ENCODE measurements at regions not wholly inside any gene's neighbourhood (a gene's known extent, or its start where the extent isn't known, plus 50 kb on each side); places are given as distances from the start of the nearest gene placed in this dataset.
"Not testable (repeated sequence)": the region's sequence is repeated elsewhere in the genome, so short reads cannot be mapped to it uniquely, and the experiment has no call there.

- Histone ChIP-seq H3K36me3 (ENCODE audit: control insufficient read depth in 2 of 2, insufficient read depth in 2 of 2, low read length in 1 of 2) (no peaks in the 10 kb centered on the region), H3K4me3 (ENCODE audit: low read depth in 1 of 2, low read length in 2 of 2) (no peak overlapping the region), H3K4me1 (ENCODE audit: control insufficient read depth in 2 of 2, insufficient read depth in 2 of 2, low read length in 1 of 2) (no peaks in the 10 kb centered on the region), H3K27me3 (ENCODE audit: control insufficient read depth in 1 of 2, insufficient read depth in 2 of 2, low read length in 2 of 2) (no peaks in the 10 kb centered on the region), H3K27ac (ENCODE audit: low read depth in 2 of 2, low read length in 1 of 2) (no peak overlapping the region), H3K9me3 (ENCODE audit: control insufficient read depth in 2 of 2, insufficient read depth in 1 of 2, low read depth in 1 of 2, low read length in 1 of 2) (no peaks in the 10 kb centered on the region)
- 55 to 64% methylated on average over 22 of the region's 22 CpGs for WGBS, 2 donors
These were observed 449.9 kb downstream of the PTPRU start for GRCh38 chr1:29686012-29686930.

- Histone ChIP-seq H3K9me3 (ENCODE audit: control insufficient read depth in 2 of 2, insufficient read depth in 1 of 2, low read depth in 1 of 2, low read length in 1 of 2) (no peaks in the 10 kb centered on the region), H3K4me3 (ENCODE audit: low read depth in 1 of 2, low read length in 2 of 2) (no peak overlapping the region), H3K27me3 (ENCODE audit: control insufficient read depth in 1 of 2, insufficient read depth in 2 of 2, low read length in 2 of 2) (no peaks in the 10 kb centered on the region), H3K4me1 (ENCODE audit: control insufficient read depth in 2 of 2, insufficient read depth in 2 of 2, low read length in 1 of 2) (no peaks in the 10 kb centered on the region), H3K36me3 (ENCODE audit: control insufficient read depth in 2 of 2, insufficient read depth in 2 of 2, low read length in 1 of 2) (no peaks in the 10 kb centered on the region), H3K27ac (ENCODE audit: low read depth in 2 of 2, low read length in 1 of 2) (no peak overlapping the region)
- WGBS, 2 donors = 65 to 71% methylated on average over 3 of the region's 3 CpGs
These were observed 449.1 kb downstream of the PTPRU start for GRCh38 chr1:29685387-29685786.

GRCh38 chr1:29684141-29684540 lies 447.8 kb downstream of the PTPRU start:
- 78 to 88% methylated on average over 8 of the region's 8 CpGs for WGBS, 2 donors
- H3K27me3 ChIP-seq (ENCODE audit: control insufficient read depth in 1 of 2, insufficient read depth in 2 of 2, low read length in 2 of 2) = no peaks in the 10 kb centered on the region

GRCh38 chr1:29683472-29683871 lies 447.1 kb downstream of the PTPRU start:
- Histone ChIP-seq H3K27me3 (ENCODE audit: control insufficient read depth in 1 of 2, insufficient read depth in 2 of 2, low read length in 2 of 2) (no peaks in the 10 kb centered on the region), H3K27ac (ENCODE audit: low read depth in 2 of 2, low read length in 1 of 2) (no peak overlapping the region), H3K4me3 (ENCODE audit: low read depth in 1 of 2, low read length in 2 of 2) (no peak overlapping the region), H3K36me3 (ENCODE audit: control insufficient read depth in 2 of 2, insufficient read depth in 2 of 2, low read length in 1 of 2) (no peaks in the 10 kb centered on the region), H3K9me3 (ENCODE audit: control insufficient read depth in 2 of 2, insufficient read depth in 1 of 2, low read depth in 1 of 2, low read length in 1 of 2) (no peaks in the 10 kb centered on the region), H3K4me1 (ENCODE audit: control insufficient read depth in 2 of 2, insufficient read depth in 2 of 2, low read length in 1 of 2) (no peaks in the 10 kb centered on the region)
- WGBS, 2 donors = 80 to 84% methylated on average over 5 of the region's 5 CpGs

More at GRCh38 chr1:29684141-29684540, 447.8 kb downstream of the PTPRU start:
- no peak overlapping the region for H3K4me3 ChIP-seq (ENCODE audit: low read depth in 1 of 2, low read length in 2 of 2)
- H3K9me3 ChIP-seq (ENCODE audit: control insufficient read depth in 2 of 2, insufficient read depth in 1 of 2, low read depth in 1 of 2, low read length in 1 of 2) = no peaks in the 10 kb centered on the region
- no peaks in the 10 kb centered on the region for H3K36me3 ChIP-seq (ENCODE audit: control insufficient read depth in 2 of 2, insufficient read depth in 2 of 2, low read length in 1 of 2)
- no peak overlapping the region for H3K27ac ChIP-seq (ENCODE audit: low read depth in 2 of 2, low read length in 1 of 2)
- H3K4me1 ChIP-seq (ENCODE audit: control insufficient read depth in 2 of 2, insufficient read depth in 2 of 2, low read length in 1 of 2) = no peaks in the 10 kb centered on the region

GRCh38 chr1:29682919-29683295 lies 446.6 kb downstream of the PTPRU start:
- no peak overlapping the region for H3K27ac ChIP-seq (ENCODE audit: low read depth in 2 of 2, low read length in 1 of 2)
- H3K4me3 ChIP-seq (ENCODE audit: low read depth in 1 of 2, low read length in 2 of 2) = no peak overlapping the region
- H3K36me3 ChIP-seq (ENCODE audit: control insufficient read depth in 2 of 2, insufficient read depth in 2 of 2, low read length in 1 of 2) = no peaks in the 10 kb centered on the region
- no peaks in the 10 kb centered on the region for H3K9me3 ChIP-seq (ENCODE audit: control insufficient read depth in 2 of 2, insufficient read depth in 1 of 2, low read depth in 1 of 2, low read length in 1 of 2)
- H3K4me1 ChIP-seq (ENCODE audit: control insufficient read depth in 2 of 2, insufficient read depth in 2 of 2, low read length in 1 of 2) = no peaks in the 10 kb centered on the region
- H3K27me3 ChIP-seq (ENCODE audit: control insufficient read depth in 1 of 2, insufficient read depth in 2 of 2, low read length in 2 of 2) = no peaks in the 10 kb centered on the region
- WGBS, 2 donors = 18 to 21% methylated on average over 3 of the region's 3 CpGs

GRCh38 chr1:29682171-29682918 lies 446.0 kb downstream of the PTPRU start:
- Histone ChIP-seq H3K27ac (ENCODE audit: low read depth in 2 of 2, low read length in 1 of 2) (no peak overlapping the region), H3K36me3 (ENCODE audit: control insufficient read depth in 2 of 2, insufficient read depth in 2 of 2, low read length in 1 of 2) (no peaks in the 10 kb centered on the region), H3K9me3 (ENCODE audit: control insufficient read depth in 2 of 2, insufficient read depth in 1 of 2, low read depth in 1 of 2, low read length in 1 of 2) (no peaks in the 10 kb centered on the region), H3K4me3 (ENCODE audit: low read depth in 1 of 2, low read length in 2 of 2) (no peak overlapping the region), H3K27me3 (ENCODE audit: control insufficient read depth in 1 of 2, insufficient read depth in 2 of 2, low read length in 2 of 2) (no peaks in the 10 kb centered on the region), H3K4me1 (ENCODE audit: control insufficient read depth in 2 of 2, insufficient read depth in 2 of 2, low read length in 1 of 2) (no peaks in the 10 kb centered on the region)
- 48 to 51% methylated on average over 9 to 10 of the region's 10 CpGs for WGBS, 2 donors

GRCh38 chr1:29681416-29681815 lies 445.1 kb downstream of the PTPRU start:
- H3K27me3 ChIP-seq (ENCODE audit: control insufficient read depth in 1 of 2, insufficient read depth in 2 of 2, low read length in 2 of 2); H3K36me3 ChIP-seq (ENCODE audit: control insufficient read depth in 2 of 2, insufficient read depth in 2 of 2, low read length in 1 of 2); H3K4me1 ChIP-seq (ENCODE audit: control insufficient read depth in 2 of 2, insufficient read depth in 2 of 2, low read length in 1 of 2); H3K4me3 ChIP-seq (ENCODE audit: low read depth in 1 of 2, low read length in 2 of 2); H3K27ac ChIP-seq (ENCODE audit: low read depth in 2 of 2, low read length in 1 of 2); H3K9me3 ChIP-seq (ENCODE audit: control insufficient read depth in 2 of 2, insufficient read depth in 1 of 2, low read depth in 1 of 2, low read length in 1 of 2): not testable (repeated sequence)
- 57 to 69% methylated on average over 5 to 6 of the region's 6 CpGs for WGBS, 2 donors

GRCh38 chr1:29679828-29680558 lies 443.7 kb downstream of the PTPRU start:
- 87 to 88% methylated on average over 11 of the region's 11 CpGs for WGBS, 2 donors
- Histone ChIP-seq H3K4me1 (ENCODE audit: control insufficient read depth in 2 of 2, insufficient read depth in 2 of 2, low read length in 1 of 2) (no peaks in the 10 kb centered on the region), H3K36me3 (ENCODE audit: control insufficient read depth in 2 of 2, insufficient read depth in 2 of 2, low read length in 1 of 2) (no peaks in the 10 kb centered on the region), H3K27me3 (ENCODE audit: control insufficient read depth in 1 of 2, insufficient read depth in 2 of 2, low read length in 2 of 2) (no peaks in the 10 kb centered on the region), H3K4me3 (ENCODE audit: low read depth in 1 of 2, low read length in 2 of 2) (no peak overlapping the region), H3K27ac (ENCODE audit: low read depth in 2 of 2, low read length in 1 of 2) (no peak overlapping the region), H3K9me3 (ENCODE audit: control insufficient read depth in 2 of 2, insufficient read depth in 1 of 2, low read depth in 1 of 2, low read length in 1 of 2) (no peaks in the 10 kb centered on the region)

GRCh38 chr1:29679316-29679715 lies 443.0 kb downstream of the PTPRU start:
- H3K4me3 ChIP-seq (ENCODE audit: low read depth in 1 of 2, low read length in 2 of 2) = no peak overlapping the region
- H3K9me3 ChIP-seq (ENCODE audit: control insufficient read depth in 2 of 2, insufficient read depth in 1 of 2, low read depth in 1 of 2, low read length in 1 of 2) = no peaks in the 10 kb centered on the region
- whole genome bisulfite sequencing, 2 donors = 85 to 86% methylated on average over 5 of the region's 5 CpGs
- H3K27ac ChIP-seq (ENCODE audit: low read depth in 2 of 2, low read length in 1 of 2) = no peak overlapping the region
- no peaks in the 10 kb centered on the region for H3K36me3 ChIP-seq (ENCODE audit: control insufficient read depth in 2 of 2, insufficient read depth in 2 of 2, low read length in 1 of 2)
- H3K4me1 ChIP-seq (ENCODE audit: control insufficient read depth in 2 of 2, insufficient read depth in 2 of 2, low read length in 1 of 2) = no peaks in the 10 kb centered on the region
- H3K27me3 ChIP-seq (ENCODE audit: control insufficient read depth in 1 of 2, insufficient read depth in 2 of 2, low read length in 2 of 2) = no peaks in the 10 kb centered on the region

Measured in esophagus (tissue), 2 donors.